HG02642 (cell line): ENCODE measurements at regions not wholly inside any gene's neighbourhood (a gene's known extent, or its start where the extent isn't known, plus 50 kb on each side); places are given as distances from the start of the nearest gene placed in this dataset.

Source experiments
- ATAC-seq: cut with Tn5 transposase; IDR thresholded peaks from one replicate; pipeline ENCODE4 v1.9.1; 2021; ENCODE audit warnings: mild to moderate bottlenecking; ENCODE audit not compliant: unreplicated experiment, poor library complexity

DNA sequence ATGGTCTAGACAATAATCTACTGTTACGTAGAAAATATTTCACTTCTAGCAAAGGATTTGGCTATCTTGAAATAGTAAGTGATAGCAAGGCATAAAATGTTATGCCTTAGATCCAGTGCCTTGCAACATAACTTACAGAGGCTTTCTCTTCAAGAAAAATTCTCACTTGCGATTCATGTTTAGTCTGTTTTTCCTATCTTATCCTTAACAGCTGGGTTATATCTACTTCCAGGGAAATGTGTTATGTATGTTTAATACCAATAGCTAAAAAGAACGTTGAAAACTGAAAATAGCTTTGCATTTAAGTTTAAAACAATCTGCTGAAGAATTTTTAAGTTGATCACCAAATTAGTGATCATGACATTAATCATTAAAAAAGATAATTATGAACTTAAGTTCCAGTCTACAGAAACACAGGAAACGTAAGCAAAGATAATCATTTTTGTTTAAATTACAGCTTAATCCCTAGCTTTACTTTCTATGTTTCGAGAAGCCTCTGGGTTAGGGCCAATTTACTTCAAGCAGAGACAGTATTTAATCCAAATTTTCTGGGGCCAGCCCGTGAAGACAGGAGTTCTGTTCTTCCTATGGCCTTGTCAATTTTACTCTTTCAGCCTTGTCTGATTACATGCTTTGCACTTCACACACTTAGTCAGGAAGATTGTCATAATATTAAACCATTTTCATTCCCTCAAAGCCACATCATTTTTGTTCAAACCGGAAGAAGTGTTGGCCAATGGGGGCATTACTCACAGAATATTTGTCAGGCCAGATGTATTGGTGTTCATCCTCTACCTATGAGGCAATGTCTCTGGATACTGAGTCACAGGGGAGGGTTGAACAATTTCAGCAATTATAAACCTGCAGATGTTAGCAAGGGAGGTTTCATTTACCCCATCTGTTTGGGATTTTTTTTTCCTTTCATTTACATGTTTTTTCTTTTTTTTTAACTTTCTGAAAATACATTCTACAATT is 1132.9 kb upstream of the ZEB2 start:
- no peak for ATAC-seq

DNA sequence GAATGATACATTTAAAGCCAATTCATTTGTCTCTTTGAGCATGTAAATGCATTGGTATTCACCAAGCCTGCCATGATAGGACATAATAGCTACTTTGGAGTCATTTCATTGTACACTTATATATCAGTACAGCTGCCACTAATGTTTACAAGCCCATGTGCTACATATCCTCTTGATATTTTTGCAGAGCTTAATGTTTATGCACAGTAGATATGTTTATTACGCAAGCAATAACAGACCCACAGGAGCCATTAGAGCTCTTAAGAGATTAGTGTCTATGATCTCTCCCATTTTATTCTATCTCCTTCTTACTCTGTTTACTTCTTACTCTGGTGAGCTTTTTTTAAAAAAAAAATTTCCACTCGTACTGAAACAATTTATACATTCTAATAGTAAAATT is 1132.1 kb upstream of the ZEB2 start:
- no peak for ATAC-seq

DNA sequence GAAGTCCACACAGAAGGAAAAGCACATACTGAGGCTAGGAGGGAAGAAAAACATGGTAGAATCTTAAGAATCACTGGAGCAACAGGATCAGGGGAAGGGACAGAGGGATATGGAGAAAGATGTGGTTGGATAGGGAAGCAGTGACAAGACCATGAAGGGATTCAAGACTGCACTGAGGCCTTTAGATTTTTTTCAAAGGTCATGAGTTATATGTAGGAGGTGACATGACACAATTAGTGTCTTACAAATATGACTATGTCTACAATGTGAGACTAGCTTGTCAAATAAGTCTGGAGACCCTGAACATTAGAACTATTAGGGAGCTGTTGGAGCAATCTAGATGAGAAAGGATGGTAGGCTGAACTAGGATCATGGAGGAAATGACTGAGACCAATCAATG is 1130.3 kb upstream of the ZEB2 start:
- no peak for ATAC-seq

DNA sequence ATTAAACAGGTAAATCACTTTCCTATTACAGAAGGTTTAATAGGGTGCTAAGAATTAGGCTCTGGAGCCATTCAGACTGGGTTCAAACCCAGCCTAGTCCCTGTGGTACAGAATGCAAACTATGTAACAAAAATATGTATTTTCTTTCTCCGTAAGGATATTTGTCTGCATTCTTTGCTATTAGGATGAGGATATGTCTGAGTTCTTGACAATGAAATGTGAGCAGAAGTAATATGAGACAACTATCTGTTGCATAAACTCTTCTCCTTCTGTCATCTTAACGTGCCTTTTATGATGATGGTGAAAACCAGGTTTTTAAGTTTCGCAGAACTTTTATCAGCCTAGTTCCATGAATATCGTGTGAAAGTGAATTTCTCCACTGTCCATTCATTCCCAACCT is 1129.1 kb upstream of the ZEB2 start:
- no peak for ATAC-seq

DNA sequence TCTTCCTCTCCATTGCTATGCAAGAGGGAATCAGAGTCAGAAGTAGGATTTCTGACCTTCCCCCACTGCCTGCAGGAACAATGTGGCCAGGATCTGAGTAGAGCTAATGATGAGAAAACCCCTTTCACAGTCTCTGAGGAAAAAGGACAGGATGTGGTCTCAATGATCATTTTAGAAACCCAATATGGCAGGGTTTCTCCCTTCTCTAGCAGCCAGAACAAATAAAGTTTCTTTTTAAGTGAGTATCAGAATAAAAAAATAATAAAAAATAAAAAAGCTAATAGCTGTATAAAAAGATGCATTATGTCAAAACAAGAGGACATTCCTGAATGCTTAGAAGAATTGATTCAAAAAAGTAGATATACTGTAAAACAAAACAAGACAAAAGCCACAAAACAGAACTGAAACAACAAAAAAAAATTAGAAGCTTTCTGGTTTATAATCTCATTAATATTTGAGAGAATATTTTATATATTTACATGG is 1124.9 kb upstream of the ZEB2 start:
- peak; percentile 96 for ATAC-seq

DNA sequence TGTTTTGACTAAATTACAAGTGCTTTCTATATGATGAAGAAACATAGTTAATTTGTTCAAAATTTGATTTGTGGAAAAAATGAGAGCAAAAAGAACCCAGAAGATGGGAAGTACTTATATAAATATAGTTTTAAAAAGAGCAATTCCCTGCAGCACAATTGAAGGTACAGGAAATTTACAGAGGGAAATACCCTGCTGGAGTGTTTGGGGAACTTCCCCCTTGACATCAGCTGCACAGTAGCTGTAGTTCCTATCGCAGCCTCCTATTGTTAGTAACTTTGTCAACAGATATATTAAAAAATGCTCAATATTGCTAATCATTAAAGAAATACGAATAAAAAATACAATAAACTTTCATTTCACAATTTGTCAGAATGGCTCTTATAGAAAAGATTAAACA is 1118.8 kb upstream of the ZEB2 start:
- ATAC-seq = peak; percentile 70

DNA sequence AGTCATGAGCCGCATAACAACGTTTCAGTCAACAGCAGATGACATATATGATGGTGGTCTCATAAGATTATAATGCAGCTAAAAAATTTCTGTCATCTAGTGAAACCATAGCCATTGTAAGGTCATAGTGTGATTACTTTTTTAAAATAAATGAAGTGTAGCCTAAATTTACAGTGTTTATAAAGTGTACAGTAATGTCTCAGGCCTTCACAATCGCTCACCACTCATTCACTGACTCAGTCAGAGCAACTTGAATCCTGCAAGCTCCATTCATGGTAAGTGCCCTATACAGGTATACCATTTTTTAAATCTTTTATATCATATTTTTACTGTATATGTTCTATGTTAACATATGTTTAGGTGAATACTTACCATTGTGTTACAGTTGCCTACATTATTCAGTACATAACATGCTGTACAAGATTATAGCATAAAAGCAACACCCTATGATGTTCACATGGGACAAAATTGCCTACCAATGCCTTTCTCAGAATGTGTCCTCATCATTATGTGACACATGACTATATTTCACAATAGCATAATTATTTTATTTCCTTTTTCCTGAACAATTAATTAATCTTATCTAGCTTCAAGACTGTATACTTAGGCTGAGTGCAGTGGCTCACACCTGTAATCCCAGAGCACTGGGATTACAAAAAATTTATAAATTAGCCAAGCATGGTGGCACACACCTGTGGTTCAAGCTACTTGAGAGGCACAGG is 1115.9 kb upstream of the ZEB2 start:
- ATAC-seq = no peak

DNA sequence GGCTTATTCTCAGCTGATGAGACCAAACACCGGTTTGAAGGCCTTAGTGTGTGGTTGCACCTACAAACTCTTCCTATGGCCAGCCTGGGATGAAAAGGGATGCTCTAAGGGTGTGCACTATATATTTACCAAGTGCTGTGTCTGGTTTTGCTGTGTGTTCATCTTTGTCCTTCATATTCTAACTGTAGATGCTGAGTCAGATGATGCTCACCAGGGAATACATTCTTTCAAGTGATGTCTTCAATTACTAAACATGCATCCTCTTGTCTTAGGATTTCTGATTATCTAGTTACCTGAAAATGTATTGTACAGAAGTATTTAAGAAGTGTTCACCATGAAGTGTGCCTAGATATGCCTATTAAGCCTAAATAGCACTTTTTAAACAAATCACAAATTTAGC is 1111.6 kb upstream of the ZEB2 start:
- ATAC-seq = no peak

DNA sequence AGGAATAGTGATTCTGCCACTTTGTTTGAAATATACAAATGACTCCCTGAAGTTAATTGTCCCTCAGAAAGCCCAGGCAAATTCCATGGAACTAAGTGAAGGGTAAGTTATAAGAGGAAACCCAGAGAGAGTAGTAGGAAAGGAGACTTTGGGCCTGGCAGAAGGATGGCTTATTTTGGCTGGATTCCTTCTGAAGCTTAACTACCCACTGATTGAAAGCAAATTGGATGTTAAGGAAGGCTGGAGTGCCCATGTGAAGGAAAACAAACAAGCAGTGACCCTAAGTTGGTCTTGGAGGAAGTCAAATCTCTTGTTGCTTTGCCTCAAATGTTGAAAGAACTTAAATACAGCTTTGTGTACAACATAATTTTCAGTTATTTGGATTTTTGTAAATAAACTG is 1106.4 kb upstream of the ZEB2 start:
- ATAC-seq = no peak

DNA sequence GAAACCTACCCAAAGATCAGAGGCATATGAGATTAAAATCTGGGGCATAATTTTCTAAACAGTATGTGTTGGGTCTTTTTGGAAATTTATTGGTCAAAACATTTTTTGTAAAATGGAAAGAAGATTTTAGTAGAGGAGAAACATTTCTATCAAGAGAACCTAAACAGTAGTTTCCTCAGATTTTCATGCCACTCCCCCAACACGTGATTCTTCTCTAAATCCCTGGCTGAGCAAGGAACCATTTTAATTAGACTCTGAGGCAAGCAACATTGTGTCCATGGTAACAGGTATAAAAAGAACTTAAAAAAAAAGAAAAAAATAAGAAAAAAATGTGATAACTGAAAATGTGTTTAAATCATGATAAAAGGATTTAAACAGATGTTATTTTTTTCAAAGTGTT is 1105.2 kb upstream of the ZEB2 start:
- no peak for ATAC-seq

DNA sequence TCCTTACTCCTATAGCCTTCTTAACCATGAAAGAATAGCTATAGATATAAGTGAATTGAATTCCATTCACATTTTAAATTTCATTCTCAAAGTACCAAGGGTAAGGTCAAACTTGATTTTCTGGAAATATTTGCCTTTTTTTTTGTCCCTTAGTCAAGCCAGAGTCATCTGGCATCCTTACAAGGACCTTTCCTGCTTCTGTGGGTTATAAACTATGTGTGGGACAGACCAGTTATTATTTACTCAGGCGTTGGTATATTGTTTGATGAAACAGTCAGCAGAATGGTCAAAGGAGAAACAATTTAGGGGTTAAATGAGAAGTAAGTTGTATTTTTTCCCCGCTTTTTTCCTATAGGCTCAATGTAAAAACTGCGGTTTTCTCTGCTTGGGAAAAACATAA is 1103.2 kb upstream of the ZEB2 start:
- no peak for ATAC-seq

DNA sequence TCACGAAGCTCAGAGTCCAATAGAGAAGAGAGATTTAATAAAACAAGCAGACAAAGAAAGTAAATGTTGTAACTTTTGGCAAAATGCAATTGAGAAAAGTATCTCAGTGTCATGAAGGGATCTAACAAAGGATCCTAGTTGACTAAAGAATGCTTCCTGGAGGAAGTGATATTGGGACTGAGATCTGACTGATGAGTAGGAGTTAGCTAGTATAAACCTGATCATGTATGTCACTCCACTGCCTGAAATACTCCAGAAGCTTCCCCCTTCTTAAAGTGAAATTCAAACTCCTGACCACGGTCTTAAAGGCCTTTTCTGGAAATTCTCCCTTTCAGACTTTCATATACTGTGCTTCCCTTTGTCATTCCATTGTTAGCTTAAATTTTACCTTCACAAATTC is 1102.4 kb upstream of the ZEB2 start:
- ATAC-seq = no peak

DNA sequence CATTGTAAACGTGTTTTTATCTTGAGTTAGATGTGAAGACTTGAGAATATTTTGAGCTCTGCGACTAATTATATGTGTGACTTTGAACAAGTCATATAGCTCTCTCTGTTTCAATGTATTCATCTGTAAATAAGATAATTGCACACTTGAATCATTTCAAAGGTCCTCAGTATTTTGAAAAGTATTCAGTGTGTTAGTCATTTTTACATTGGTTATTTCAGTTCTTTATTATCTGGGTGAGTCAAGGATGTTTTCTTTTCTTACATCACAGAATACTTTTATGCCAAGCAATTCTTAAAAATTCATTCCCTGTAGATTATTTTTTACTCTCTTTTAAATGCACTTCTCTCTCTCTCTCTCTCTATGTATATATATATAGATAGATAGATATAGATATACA is 1098.0 kb upstream of the ZEB2 start:
- no peak for ATAC-seq

DNA sequence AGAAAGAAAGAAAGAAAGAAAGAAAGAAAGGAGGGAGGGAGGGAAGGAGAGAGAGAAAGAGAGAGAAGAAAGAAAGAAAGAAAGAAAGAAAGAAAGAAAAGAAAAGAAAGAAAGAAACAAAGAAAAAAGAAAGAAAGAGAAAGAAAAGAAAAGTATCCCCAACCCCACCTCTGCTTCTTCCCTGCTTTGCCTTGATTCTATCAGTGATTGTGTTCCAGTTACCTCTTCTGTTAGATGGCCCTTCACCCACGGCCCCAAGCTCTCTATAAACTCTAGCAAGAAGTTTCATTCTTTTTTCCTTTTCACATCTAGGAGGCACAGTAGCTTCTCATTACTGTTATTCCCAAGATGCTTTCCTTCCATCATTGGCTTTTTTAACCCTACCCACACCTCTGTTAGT is 1097.5 kb upstream of the ZEB2 start:
- ATAC-seq = no peak

DNA sequence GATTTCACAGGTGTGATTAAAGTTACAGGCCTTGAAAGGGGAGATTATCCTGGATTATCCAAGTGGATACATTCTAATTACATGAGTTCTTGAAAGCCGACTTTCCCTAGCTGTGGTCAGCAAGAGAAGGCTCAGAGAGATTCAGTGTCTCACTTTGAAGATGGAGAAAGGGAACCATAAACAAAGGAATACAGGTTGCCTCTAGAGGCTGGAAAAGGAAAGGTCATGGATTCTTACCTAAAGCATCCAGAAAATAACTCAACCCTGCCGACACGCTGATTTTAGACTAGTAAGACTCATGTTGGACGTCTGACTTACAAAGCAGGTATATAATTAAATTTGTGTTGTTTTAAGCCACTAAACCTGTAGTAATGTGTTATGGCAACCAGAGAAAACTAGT is 1095.7 kb upstream of the ZEB2 start:
- no peak for ATAC-seq

DNA sequence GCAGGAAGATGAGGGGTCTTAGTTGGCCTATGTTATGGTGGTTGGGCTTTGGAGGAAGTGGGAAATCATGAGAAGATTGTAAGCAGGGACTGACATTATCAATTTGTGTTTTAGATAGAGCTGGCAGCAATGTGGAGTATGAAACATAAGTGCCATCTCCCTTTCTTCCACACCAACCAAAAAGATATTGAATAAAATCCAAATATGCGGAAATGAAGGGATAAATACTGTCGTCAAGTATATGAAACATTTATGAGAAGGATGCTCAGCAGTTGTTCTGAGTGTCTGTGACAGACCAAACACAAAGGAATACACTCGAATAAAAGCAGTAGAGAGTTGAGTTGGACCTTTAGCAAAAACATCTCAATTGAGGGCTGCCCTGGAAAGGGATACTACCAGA is 1090.0 kb upstream of the ZEB2 start:
- ATAC-seq = no peak

DNA sequence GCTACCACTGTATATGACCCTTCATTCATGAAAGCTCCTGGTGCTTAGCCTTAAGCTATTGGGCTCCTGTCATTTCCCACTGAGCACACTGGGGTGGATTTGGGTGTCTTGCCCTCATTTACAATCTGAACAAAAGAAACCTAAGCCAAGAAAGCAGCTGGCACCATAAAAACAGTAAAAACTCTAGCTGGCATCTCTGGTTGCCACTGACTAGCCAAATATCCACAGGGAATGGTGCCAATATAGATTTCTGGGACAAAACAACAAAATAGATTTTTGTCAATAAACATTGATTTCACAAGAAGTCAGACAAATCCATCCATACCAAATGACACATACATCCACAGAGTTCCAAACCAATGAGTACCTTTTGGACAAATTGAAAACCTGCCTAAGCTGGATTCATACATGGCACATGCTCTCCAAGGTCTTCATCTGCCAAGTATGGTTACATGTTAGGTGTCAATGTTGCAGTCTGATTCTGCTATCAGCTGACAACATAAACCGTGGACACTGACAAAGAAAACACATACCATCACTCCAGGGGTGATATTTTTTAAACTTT is 1081.5 kb upstream of the ZEB2 start:
- no peak for ATAC-seq

DNA sequence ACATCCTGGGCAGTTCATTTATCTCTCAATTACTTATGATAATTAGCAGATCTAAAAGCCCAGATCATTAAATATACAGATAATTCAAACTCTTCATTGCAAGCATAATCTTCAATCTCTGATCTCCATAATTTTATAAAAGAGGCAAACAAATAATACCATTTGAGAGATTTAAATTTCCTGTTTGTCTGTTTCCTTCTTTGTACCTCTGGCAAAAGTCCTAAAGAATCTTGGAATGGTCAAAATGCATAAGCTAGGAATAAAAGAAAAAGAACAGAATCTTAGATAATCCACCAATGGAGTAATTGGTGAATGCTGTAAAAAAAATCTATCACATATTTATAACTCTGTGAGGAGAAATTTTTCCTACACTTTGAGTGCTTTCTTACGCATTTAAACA is 1080.9 kb upstream of the ZEB2 start:
- ATAC-seq = no peak

DNA sequence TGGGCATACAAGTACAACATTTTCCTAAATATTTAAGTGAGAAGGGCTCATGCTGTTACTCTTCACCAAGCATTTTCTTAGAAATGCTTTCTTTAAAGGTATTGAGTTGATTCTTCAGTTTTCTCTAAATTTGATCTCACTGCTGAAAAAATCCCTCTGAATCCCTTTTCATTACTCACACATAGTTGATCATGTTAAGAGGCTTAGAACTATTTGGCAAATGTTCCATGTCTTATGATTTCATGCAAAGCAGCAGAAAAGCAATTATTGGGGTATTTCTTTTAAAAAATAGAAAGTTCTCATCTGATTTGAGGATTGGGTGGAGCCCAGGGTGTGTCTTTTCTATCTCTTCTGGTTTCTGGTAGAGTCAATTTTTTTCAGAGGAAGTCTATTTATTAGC is 1079.8 kb upstream of the ZEB2 start:
- no peak for ATAC-seq

DNA sequence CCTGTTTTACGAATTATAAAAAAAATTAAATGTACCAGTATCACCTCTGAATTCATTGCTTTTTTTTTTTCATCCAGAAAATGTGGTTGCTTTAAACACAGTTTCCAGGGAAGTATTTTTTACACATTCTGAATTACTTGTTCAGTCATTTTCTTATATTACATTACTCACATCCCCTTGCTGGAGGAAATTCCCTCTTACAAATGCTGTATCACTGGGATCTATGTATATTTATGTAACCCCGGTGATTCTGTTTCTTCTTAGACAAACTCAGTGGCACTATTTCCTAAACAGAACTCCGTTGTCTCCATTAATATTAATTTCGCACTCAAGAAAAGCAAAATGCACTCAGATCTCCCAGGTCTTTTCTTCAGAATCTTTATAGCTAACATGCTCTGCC is 1078.5 kb upstream of the ZEB2 start:
- ATAC-seq = no peak

DNA sequence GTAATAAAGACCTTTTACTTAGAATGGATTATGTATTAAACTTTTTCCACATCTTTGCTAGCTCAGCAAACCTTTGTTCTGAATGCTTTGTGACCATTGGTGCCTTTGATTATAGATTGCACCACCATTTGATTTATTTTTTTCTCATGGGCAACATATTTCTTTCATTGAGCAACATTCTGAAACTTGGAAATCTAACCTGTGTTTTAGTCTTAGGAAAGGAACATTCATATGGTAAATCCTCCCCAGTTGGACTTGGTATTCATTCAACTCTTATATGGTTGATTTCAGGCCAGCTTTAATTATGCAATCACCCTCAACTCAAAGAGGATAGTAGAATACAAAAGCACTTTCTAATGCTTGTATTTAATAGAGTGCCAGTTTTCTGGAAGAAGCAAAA is 1077.9 kb upstream of the ZEB2 start:
- no peak for ATAC-seq
